Brain microvascular endothelial cell (primary cell): ENCODE measurements at regions not wholly inside any gene's neighbourhood (a gene's known extent, or its start where the extent isn't known, plus 50 kb on each side); places are given as distances from the start of the nearest gene placed in this dataset.

Source experiments
- DNase-seq: peaks from one replicate; pipeline ENCODE4 v3.0.0-alpha.2; 2020
- H3K27ac ChIP-seq: fragments of 250-450 bp; sonication (Bioruptor Pico); 2 replicates; pipeline ENCODE4 v1.5.1; 2020; ENCODE audit warnings: mild to moderate bottlenecking, moderate library complexity
- H3K27me3 ChIP-seq: fragments of 250-450 bp; sonication (Bioruptor Pico); replicated peaks from 2 replicates; pipeline ENCODE4 v1.5.1; 2020; ENCODE audit warnings: mild to moderate bottlenecking
- H3K36me3 ChIP-seq: fragments of 250-450 bp; sonication (Bioruptor Pico); replicated peaks from 2 replicates; pipeline ENCODE4 v1.5.1; 2020; ENCODE audit warnings: mild to moderate bottlenecking
- H3K4me3 ChIP-seq: 2 replicates; pipeline ENCODE4 v1.5.1; 2011; ENCODE audit warnings: low read depth, mild to moderate bottlenecking, control low read depth, low read length, moderate library complexity
- CTCF ChIP-seq: IDR thresholded peaks from 2 replicates; pipeline ENCODE4 v1.5.1; 2011; ENCODE audit warnings: low read depth, mild to moderate bottlenecking, moderate library complexity, low read length, control low read depth, inconsistent platforms; ENCODE audit errors: missing control alignments
- in situ Hi-C: cut with HindIII; loops from 2 replicates; pipeline ENCODE4 v1.10.0; 2017; ENCODE audit warnings: low sequenced_read_pairs, low pct_ligation_motif_present

- H3K27me3 ChIP-seq = no peaks in the 10 kb centered on the region
- no peaks in the 10 kb centered on the region for H3K36me3 ChIP-seq
- in situ Hi-C loops = no loop called here
- no peak for DNase-seq
- no peak for TF ChIP-seq CTCF
- H3K4me3 ChIP-seq = no peak overlapping the region
- no peak overlapping the region for H3K27ac ChIP-seq
Measured at GRCh38 chr11:15500643-15501042, 385.9 kb downstream of the INSC start.

DNA sequence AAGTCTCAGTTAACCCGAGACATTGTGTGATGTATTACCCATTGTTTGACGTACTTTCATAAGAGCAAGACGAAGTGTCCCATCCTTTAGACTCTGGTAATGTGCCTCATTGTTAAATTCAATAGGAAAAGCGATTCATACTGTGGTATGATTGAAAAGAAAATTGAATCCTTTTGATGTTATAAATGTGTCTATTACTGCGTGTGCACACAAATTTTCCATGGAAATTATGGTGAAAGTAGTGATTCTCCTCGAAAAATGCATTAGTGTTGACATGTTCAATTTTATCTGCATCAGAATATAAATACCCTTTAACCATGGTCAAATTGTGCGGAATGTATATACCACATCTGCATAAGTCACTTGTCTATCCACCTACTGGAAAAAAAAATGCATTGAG lies 386.8 kb downstream of the INSC start:
- no peak for TF ChIP-seq CTCF
- Histone ChIP-seq H3K27me3 (no peaks in the 10 kb centered on the region), H3K27ac (no peak overlapping the region), H3K4me3 (no peak overlapping the region), H3K36me3 (no peaks in the 10 kb centered on the region)
- in situ Hi-C loops = no loop called here
- DNase-seq = no peak

GRCh38 chr11:15505155-15505554 lies 390.4 kb downstream of the INSC start:
- no peak for TF ChIP-seq CTCF
- H3K27me3 ChIP-seq = no peaks in the 10 kb centered on the region
- in situ Hi-C loops = no loop called here
- H3K36me3 ChIP-seq = no peaks in the 10 kb centered on the region
- no peak overlapping the region for H3K27ac ChIP-seq
- DNase-seq = no peak
- H3K4me3 ChIP-seq = no peak overlapping the region

DNA sequence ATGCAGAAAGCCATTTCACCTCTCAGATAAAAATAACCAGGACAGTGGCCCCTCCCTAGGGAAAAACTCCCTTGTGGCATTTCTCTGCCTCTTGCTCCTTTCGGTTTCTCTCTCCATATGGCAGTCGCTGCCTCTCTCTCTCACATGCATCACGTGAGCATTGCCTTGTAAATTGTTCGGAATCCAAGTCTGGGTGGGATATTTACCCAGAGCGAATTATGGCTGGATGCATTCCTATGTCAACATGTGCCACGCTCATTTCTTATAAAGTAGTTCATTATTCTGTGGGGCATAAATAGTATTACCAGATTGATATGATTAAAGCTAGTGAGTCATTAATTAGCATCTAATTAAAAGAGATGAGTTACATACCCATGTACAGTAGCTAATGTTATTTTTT lies 392.9 kb downstream of the INSC start:
- Histone ChIP-seq H3K36me3 (no peaks in the 10 kb centered on the region), H3K4me3 (no peak overlapping the region), H3K27ac (no peak overlapping the region), H3K27me3 (no peaks in the 10 kb centered on the region)
- in situ Hi-C loops = no loop called here
- peak; percentile 16 for DNase-seq
- no peak for TF ChIP-seq CTCF

DNA sequence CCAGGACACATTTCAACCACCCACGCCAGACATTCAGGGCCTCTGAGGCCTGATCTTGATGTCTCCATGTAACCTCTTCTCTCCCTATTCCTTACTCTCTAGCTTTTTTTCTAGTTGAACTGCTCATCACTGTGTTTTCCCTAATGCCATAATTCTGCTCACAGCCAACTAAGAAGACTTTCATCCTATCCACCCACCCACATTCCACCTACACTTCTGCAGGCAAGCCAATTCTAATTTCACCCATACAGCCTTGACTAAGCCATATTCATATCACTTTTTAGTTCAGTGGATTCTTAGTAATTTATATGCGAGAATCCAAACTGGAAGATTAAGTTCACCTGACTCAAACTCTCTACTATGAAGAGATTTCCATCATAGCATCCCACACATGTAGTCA lies 394.4 kb downstream of the INSC start:
- in situ Hi-C loops = no loop called here
- TF ChIP-seq CTCF = no peak
- Histone ChIP-seq H3K4me3 (no peak overlapping the region), H3K27ac (no peak overlapping the region), H3K27me3 (no peaks in the 10 kb centered on the region), H3K36me3 (no peaks in the 10 kb centered on the region)
- DNase-seq = no peak

GRCh38 chr11:15519124-15519791 lies 404.5 kb downstream of the INSC start:
- no peak overlapping the region for H3K27ac ChIP-seq
- H3K36me3 ChIP-seq = no peaks in the 10 kb centered on the region
- no peak for TF ChIP-seq CTCF
- DNase-seq = no peak
- no peak overlapping the region for H3K4me3 ChIP-seq
- in situ Hi-C loops = no loop called here
- no peaks in the 10 kb centered on the region for H3K27me3 ChIP-seq
